Activated naive CD4-positive, alpha-beta T cell treated with anti-CD3 and anti-CD28 coated beads for 36 hours (primary cell): ENCODE measurements at regions not wholly inside any gene's neighbourhood (a gene's known extent, or its start where the extent isn't known, plus 50 kb on each side); places are given as distances from the start of the nearest gene placed in this dataset.

Experiments
- CTCF ChIA-PET: fragments of 350-600 bp; sonication (Branson Sonifier 250); formaldehyde crosslinking; loops from one replicate; lab custom pipeline; 2021; ENCODE audit warnings: antibody characterized with exemption; lab: Charles Lee
- DNase-seq: peaks from one replicate; pipeline ENCODE4 v3.0.0-alpha.2; 2020
- H3K27ac Mint-ChIP-seq: one replicate; pipeline ENCODE4 v1.8.0; 2021; ENCODE audit warnings: mild to moderate bottlenecking, mixed read lengths
- H3K27me3 Mint-ChIP-seq: one replicate; pipeline ENCODE4 v1.8.0; 2021; ENCODE audit warnings: low read depth, mixed read lengths
- H3K36me3 Mint-ChIP-seq: one replicate; pipeline ENCODE4 v1.8.0; 2021; ENCODE audit warnings: low read depth, mixed read lengths
- H3K4me1 Mint-ChIP-seq: one replicate; pipeline ENCODE4 v1.8.0; 2021; ENCODE audit warnings: low read depth, mixed read lengths
- H3K4me3 Mint-ChIP-seq: one replicate; pipeline ENCODE4 v1.8.0; 2021; ENCODE audit warnings: mild to moderate bottlenecking, moderate library complexity, mixed read lengths
- H3K9me3 Mint-ChIP-seq: one replicate; pipeline ENCODE4 v1.8.0; 2021; ENCODE audit warnings: mixed read lengths
- intact Hi-C: fragments of 100-400 bp; cut with micrococcal nuclease; formaldehyde crosslinking; loops from one replicate; pipeline ENCODE4 v1.15.1; 2023

- intact Hi-C loops: no loop called here
- Mint-ChIP-seq H3K9me3 (no peaks in the 10 kb centered on the region), H3K4me3 (no peak overlapping the region), H3K27me3 (no peaks in the 10 kb centered on the region), H3K27ac (no peak overlapping the region), H3K36me3 (no peaks in the 10 kb centered on the region), H3K4me1 (no peaks in the 10 kb centered on the region)
- no peak for DNase-seq
- CTCF ChIA-PET: no interaction called here
These were observed 343.5 kb upstream of the NT5C1B start for GRCh38 chr2:18932853-18933252.

GRCh38 chr2:18930971-18931370 lies 341.6 kb upstream of the NT5C1B start:
- intact Hi-C loops: no loop called here
- Mint-ChIP-seq H3K4me1 (no peaks in the 10 kb centered on the region), H3K9me3 (peaks cover 3% of the 10 kb centered on the region), H3K27ac (no peak overlapping the region), H3K4me3 (no peak overlapping the region), H3K27me3 (no peaks in the 10 kb centered on the region), H3K36me3 (peaks cover 3% of the 10 kb centered on the region)
- CTCF ChIA-PET: no interaction called here
- DNase-seq: no peak

GRCh38 chr2:18927525-18928232 lies 338.3 kb upstream of the NT5C1B start:
- Mint-ChIP-seq H3K36me3 (peaks cover 4% of the 10 kb centered on the region), H3K4me3 (no peak overlapping the region), H3K9me3 (peaks cover 3% of the 10 kb centered on the region), H3K27ac (no peak overlapping the region), H3K27me3 (no peaks in the 10 kb centered on the region), H3K4me1 (no peaks in the 10 kb centered on the region)
- DNase-seq: no peak
- CTCF ChIA-PET: interaction anchor here (0.6 kb wide), 1 partner anchor 135 kb away, joined by 3 read pairs; no protein-coding TSS in a partner anchor
- intact Hi-C loops: no loop called here

- Mint-ChIP-seq H3K9me3 (peaks cover 3% of the 10 kb centered on the region), H3K4me3 (no peak overlapping the region), H3K36me3 (peaks cover 8% of the 10 kb centered on the region), H3K27me3 (no peaks in the 10 kb centered on the region), H3K27ac (no peak overlapping the region), H3K4me1 (no peaks in the 10 kb centered on the region)
- intact Hi-C loops: no loop called here
- CTCF ChIA-PET: no interaction called here
- DNase-seq: no peak
These were observed 337.5 kb upstream of the NT5C1B start for GRCh38 chr2:18926631-18927524.

GRCh38 chr2:18925296-18925695 lies 335.9 kb upstream of the NT5C1B start:
- Mint-ChIP-seq H3K4me3 (no peak overlapping the region), H3K27ac (no peak overlapping the region), H3K9me3 (peaks cover 3% of the 10 kb centered on the region), H3K36me3 (peaks cover 12% of the 10 kb centered on the region), H3K4me1 (no peaks in the 10 kb centered on the region), H3K27me3 (no peaks in the 10 kb centered on the region)
- intact Hi-C loops: no loop called here
- CTCF ChIA-PET: no interaction called here
- no peak for DNase-seq

GRCh38 chr2:18924886-18925285 lies 335.5 kb upstream of the NT5C1B start:
- H3K4me1 Mint-ChIP-seq: no peaks in the 10 kb centered on the region
- H3K27me3 Mint-ChIP-seq: no peaks in the 10 kb centered on the region
- peaks cover 3% of the 10 kb centered on the region for H3K9me3 Mint-ChIP-seq
- CTCF ChIA-PET: no interaction called here
- intact Hi-C loops: no loop called here
- H3K36me3 Mint-ChIP-seq: peaks cover 12% of the 10 kb centered on the region
- DNase-seq: no peak
- no peak overlapping the region for H3K4me3 Mint-ChIP-seq
- H3K27ac Mint-ChIP-seq: no peak overlapping the region

GRCh38 chr2:18924386-18924785 lies 335.0 kb upstream of the NT5C1B start:
- H3K36me3 Mint-ChIP-seq: peaks cover 12% of the 10 kb centered on the region
- CTCF ChIA-PET: no interaction called here
- no peaks in the 10 kb centered on the region for H3K4me1 Mint-ChIP-seq
- no peak overlapping the region for H3K4me3 Mint-ChIP-seq
- intact Hi-C loops: no loop called here
- peaks cover 3% of the 10 kb centered on the region for H3K9me3 Mint-ChIP-seq
- H3K27me3 Mint-ChIP-seq: no peaks in the 10 kb centered on the region
- no peak for DNase-seq
- H3K27ac Mint-ChIP-seq: no peak overlapping the region

GRCh38 chr2:18922276-18922675 lies 332.9 kb upstream of the NT5C1B start:
- no peak for DNase-seq

GRCh38 chr2:18918280-18918679 lies 328.9 kb upstream of the NT5C1B start:
- CTCF ChIA-PET: no interaction called here

More at GRCh38 chr2:18922276-18922675, 332.9 kb upstream of the NT5C1B start:
- Mint-ChIP-seq H3K36me3 (peaks cover 12% of the 10 kb centered on the region), H3K4me1 (no peaks in the 10 kb centered on the region), H3K27ac (no peak overlapping the region), H3K4me3 (no peak overlapping the region), H3K27me3 (no peaks in the 10 kb centered on the region), H3K9me3 (peaks cover 3% of the 10 kb centered on the region)
- intact Hi-C loops: no loop called here
- CTCF ChIA-PET: no interaction called here

GRCh38 chr2:18915227-18915626 lies 325.9 kb upstream of the NT5C1B start:
- H3K4me1 Mint-ChIP-seq: no peaks in the 10 kb centered on the region
- H3K27me3 Mint-ChIP-seq: no peaks in the 10 kb centered on the region
- no peak for DNase-seq
- no peak overlapping the region for H3K4me3 Mint-ChIP-seq
- intact Hi-C loops: no loop called here
- no peaks in the 10 kb centered on the region for H3K36me3 Mint-ChIP-seq
- no peak overlapping the region for H3K27ac Mint-ChIP-seq
- CTCF ChIA-PET: interaction anchor here (0.5 to 0.6 kb wide), 2 partner anchors 550 to 628 kb away, joined by 3 read pairs; no protein-coding TSS in a partner anchor
- no peaks in the 10 kb centered on the region for H3K9me3 Mint-ChIP-seq

More at GRCh38 chr2:18918280-18918679, 328.9 kb upstream of the NT5C1B start:
- Mint-ChIP-seq H3K36me3 (peaks cover 8% of the 10 kb centered on the region), H3K27ac (no peak overlapping the region), H3K4me3 (no peak overlapping the region), H3K27me3 (no peaks in the 10 kb centered on the region), H3K4me1 (no peaks in the 10 kb centered on the region), H3K9me3 (no peaks in the 10 kb centered on the region)
- intact Hi-C loops: no loop called here
- no peak for DNase-seq

- H3K27ac Mint-ChIP-seq: no peak overlapping the region
- no peaks in the 10 kb centered on the region for H3K36me3 Mint-ChIP-seq
- no peaks in the 10 kb centered on the region for H3K4me1 Mint-ChIP-seq
- intact Hi-C loops: no loop called here
- CTCF ChIA-PET: no interaction called here
- H3K9me3 Mint-ChIP-seq: no peaks in the 10 kb centered on the region
- no peak for DNase-seq
- H3K4me3 Mint-ChIP-seq: no peak overlapping the region
- H3K27me3 Mint-ChIP-seq: no peaks in the 10 kb centered on the region
These were observed 324.1 kb upstream of the NT5C1B start for GRCh38 chr2:18913512-18913911.

GRCh38 chr2:18912225-18912888 lies 323.0 kb upstream of the NT5C1B start:
- H3K27ac Mint-ChIP-seq: no peak overlapping the region
- H3K27me3 Mint-ChIP-seq: no peaks in the 10 kb centered on the region
- DNase-seq: no peak
- no peaks in the 10 kb centered on the region for H3K4me1 Mint-ChIP-seq
- intact Hi-C loops: no loop called here
- CTCF ChIA-PET: no interaction called here
- no peak overlapping the region for H3K4me3 Mint-ChIP-seq
- no peaks in the 10 kb centered on the region for H3K36me3 Mint-ChIP-seq
- no peaks in the 10 kb centered on the region for H3K9me3 Mint-ChIP-seq
